ENCODE measurements at regions not wholly inside any gene's neighbourhood (a gene's known extent, or its start where the extent isn't known, plus 50 kb on each side); places are given as distances from the start of the nearest gene placed in this dataset.

DNA sequence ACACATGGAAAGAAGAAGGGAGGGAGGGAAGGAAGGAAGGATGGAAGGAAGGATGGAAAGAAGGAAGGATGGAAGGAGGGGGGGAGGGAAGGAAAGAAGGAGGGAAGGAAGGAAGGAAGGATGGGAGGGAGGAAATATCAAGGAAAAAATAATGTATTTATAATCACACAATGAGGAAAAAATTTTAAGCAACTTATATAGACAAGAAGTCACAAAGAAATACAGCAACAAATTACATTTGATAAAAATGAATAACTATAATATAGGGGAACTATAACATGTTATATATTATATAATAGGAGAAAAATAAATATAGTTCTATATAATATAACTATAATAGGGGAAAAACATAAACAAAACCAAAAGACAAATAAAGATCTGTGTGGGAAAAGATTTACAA lies 441.8 kb downstream of the LRATD1 start:
- TF ChIP-seq EP300 (IDR thresholded peaks at IDR 0.05; ENCODE audit: low read length) = no peak
- no peak for TF ChIP-seq SOX6 (IDR thresholded peaks at IDR 0.05)
- TF ChIP-seq DNMT1 (IDR thresholded peaks at IDR 0.05) = no peak
- TF ChIP-seq, protein P1, sequence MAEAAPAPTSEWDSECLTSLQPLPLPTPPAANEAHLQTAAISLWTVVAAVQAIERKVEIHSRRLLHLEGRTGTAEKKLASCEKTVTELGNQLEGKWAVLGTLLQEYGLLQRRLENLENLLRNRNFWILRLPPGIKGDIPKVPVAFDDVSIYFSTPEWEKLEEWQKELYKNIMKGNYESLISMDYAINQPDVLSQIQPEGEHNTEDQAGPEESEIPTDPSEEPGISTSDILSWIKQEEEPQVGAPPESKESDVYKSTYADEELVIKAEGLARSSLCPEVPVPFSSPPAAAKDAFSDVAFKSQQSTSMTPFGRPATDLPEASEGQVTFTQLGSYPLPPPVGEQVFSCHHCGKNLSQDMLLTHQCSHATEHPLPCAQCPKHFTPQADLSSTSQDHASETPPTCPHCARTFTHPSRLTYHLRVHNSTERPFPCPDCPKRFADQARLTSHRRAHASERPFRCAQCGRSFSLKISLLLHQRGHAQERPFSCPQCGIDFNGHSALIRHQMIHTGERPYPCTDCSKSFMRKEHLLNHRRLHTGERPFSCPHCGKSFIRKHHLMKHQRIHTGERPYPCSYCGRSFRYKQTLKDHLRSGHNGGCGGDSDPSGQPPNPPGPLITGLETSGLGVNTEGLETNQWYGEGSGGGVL (CRISPR knock-in tag; IDR thresholded peaks at IDR 0.05) = no peak

Data from K562 (cell line).